Lower leg skin (tissue), 3 donors: ENCODE measurements at regions not wholly inside any gene's neighbourhood (a gene's known extent, or its start where the extent isn't known, plus 50 kb on each side); places are given as distances from the start of the nearest gene placed in this dataset.

Experiments used
- POLR2A ChIP-seq, 2 donors: fragments of 450-650 bp; IDR thresholded peaks; one replicate each; pipeline ENCODE4 v1.6.1; 2016 to 2017; ENCODE audit warnings: antibody characterized with exemption in 2 of 2, mild to moderate bottlenecking in 1 of 2, moderate library complexity in 1 of 2
- TF ChIP-seq, protein P1 (sequence below), 3 donors: fragments of 450-650 bp; IDR thresholded peaks; one replicate each; pipeline ENCODE4 v1.5.1; 2016; ENCODE audit warnings: antibody characterized with exemption in 3 of 3, mild to moderate bottlenecking in 3 of 3, moderate library complexity in 2 of 3

DNA sequence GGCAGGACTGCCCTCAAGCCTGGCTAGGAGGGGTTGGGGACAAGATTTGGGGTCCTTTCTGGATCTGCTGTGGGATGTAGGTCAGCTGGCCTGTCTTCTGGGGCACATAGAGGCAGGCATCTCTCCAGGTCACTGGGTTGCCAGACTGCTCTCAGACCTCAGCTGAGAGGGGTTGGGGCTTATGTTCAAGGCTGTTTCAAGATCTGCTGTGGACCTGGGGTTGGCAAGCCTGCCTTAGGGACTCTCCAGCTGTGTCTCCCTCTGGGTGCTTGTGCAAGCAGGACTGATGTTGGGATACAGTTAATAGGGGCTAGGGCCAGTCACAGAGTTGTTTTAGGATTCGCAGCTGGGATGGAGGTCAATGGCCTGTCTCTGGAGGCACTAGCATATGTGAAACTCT lies 363.0 kb upstream of the ST6GAL2 start:
- no peak for TF ChIP-seq POLR2A (IDR thresholded peaks at IDR 0.05)
- TF ChIP-seq, protein P1, sequence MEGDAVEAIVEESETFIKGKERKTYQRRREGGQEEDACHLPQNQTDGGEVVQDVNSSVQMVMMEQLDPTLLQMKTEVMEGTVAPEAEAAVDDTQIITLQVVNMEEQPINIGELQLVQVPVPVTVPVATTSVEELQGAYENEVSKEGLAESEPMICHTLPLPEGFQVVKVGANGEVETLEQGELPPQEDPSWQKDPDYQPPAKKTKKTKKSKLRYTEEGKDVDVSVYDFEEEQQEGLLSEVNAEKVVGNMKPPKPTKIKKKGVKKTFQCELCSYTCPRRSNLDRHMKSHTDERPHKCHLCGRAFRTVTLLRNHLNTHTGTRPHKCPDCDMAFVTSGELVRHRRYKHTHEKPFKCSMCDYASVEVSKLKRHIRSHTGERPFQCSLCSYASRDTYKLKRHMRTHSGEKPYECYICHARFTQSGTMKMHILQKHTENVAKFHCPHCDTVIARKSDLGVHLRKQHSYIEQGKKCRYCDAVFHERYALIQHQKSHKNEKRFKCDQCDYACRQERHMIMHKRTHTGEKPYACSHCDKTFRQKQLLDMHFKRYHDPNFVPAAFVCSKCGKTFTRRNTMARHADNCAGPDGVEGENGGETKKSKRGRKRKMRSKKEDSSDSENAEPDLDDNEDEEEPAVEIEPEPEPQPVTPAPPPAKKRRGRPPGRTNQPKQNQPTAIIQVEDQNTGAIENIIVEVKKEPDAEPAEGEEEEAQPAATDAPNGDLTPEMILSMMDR (IDR thresholded peaks at IDR 0.05) = no peak
